HG03342 (cell line): ENCODE measurements at regions not wholly inside any gene's neighbourhood (a gene's known extent, or its start where the extent isn't known, plus 50 kb on each side); places are given as distances from the start of the nearest gene placed in this dataset.

Source experiments
- ATAC-seq: cut with Tn5 transposase; IDR thresholded peaks from one replicate; pipeline ENCODE4 v1.9.1; 2021; ENCODE audit warnings: mild to moderate bottlenecking, moderate library complexity; ENCODE audit not compliant: unreplicated experiment

DNA sequence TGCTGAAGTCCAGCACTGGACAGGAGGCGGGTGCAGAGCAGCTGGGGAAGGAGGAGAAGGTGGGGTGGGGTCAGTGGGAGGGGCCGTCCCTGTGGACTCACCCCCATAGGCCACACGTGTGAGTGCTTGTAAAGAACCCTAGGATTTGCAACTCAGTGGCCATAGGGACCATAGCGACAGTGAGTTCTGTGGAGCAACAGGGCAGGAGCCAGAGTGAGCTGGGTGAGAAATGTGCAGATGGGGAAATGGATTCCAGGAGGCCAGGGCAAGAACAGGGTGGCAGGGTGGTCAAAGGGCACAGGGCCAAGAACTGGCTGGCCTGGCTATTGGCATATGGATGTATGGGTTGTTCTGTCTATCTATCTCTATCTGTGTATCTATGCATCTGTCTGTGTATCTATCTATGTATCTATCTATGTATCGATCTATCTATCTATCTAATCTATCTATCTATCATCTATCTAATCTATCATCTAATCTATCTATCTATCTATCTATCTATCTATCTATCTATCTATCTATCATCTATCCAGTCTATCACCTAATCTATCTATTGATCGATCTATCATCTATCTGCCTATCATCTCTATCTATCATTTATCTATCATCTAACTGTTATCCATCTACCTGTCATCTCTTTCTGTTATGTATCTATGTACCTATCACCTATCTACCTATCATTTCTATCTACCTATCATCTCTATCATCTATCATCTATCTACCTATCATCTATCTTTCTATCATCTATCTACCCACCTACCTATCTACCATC is 889.0 kb downstream of the TBC1D22A start:
- ATAC-seq = no peak

DNA sequence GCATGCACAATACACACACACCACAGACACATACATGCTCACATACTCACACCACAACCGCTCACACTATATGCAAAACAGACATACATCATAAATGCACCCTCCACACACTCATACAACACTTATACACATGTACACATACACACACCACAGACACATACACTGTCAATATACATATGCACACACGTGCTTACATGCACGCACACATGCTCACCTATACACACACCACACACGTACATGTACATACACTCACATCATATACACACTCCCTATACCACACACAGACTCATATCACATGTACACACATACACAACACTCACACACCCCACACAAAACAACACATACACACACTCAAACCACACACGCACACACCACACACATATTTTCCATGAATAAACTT is 885.3 kb downstream of the TBC1D22A start:
- no peak for ATAC-seq

DNA sequence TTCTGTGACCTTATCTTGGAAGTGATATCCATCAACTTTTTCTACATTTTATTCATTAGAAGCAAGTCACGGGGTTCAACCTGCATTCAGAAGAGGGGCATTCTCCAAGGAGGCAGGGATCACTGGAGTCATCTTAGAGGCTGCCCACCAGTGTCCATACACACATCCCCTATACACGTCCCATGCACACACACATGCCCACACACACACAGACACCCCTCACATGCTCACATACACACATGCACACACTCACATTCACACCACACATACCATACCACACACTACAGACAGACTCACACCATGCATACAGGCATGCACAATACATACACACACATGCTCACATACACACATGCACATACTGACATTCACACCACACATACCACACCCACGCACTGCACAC is 884.7 kb downstream of the TBC1D22A start:
- ATAC-seq = no peak

GRCh38 chr22:47645923-47646322 is 883.5 kb downstream of the TBC1D22A start:
- ATAC-seq = no peak

DNA sequence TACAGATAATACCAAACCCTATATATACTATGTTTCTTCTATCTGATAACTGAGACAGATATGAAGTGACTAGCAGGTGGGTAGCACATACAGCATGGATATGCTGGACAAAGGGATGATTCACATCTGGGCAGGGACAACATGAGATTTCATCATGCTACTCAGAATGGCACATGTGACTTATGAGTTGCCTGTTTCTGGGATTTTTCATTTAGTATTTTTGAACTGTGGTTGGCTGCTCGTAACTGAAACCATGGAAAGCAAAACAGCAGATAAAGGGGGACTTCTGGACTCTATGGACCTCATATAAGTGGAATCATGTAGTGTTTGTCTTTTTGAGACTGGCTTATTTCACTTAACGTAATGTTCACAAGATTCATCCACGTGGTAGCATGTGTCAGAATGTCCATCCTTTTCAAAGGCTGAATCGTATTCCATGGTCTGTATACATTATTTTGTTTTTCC is 883.0 kb downstream of the TBC1D22A start:
- no peak for ATAC-seq

DNA sequence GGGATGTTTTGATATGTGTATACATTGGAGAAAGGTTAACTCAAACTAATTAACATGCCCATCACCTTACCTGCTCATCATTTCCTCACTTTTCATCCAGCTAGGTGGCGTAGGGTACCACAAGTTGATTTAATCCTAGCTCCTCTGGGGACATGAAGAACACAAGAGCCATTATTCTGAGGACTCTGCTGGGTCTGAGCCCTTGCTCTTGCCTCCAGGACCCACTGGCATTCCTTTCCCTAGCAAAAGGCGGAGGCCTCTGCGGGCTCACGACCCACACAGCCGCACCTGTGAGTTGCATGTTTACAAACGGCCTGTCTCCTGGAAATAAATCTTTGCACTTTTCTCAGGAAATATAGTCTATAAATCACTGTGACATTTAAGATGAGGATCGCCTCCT is 871.9 kb downstream of the TBC1D22A start:
- no peak for ATAC-seq

GRCh38 chr22:47633111-47633510 is 870.7 kb downstream of the TBC1D22A start:
- ATAC-seq = no peak

DNA sequence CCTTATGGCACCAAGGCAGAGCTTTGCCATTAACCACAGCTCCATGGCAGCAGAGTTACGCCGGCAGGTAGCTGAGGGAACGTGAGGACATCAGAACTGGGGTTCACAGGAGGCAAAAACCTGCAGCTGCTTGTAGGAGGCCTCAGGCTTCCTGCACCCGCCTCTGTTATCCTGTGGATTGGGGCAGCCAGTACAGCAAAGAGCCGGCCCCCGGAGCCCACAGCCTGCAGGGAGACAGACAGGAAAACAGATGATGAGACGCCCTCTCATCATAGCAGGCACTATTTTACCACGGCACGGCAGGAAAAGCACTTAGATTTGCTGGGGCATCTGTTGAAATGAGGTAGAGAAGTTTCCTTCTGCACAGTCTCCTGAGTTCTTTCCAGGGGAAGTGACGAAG is 870.3 kb downstream of the TBC1D22A start:
- ATAC-seq = no peak

GRCh38 chr22:47631571-47632102 is 869.2 kb downstream of the TBC1D22A start:
- no peak for ATAC-seq

DNA sequence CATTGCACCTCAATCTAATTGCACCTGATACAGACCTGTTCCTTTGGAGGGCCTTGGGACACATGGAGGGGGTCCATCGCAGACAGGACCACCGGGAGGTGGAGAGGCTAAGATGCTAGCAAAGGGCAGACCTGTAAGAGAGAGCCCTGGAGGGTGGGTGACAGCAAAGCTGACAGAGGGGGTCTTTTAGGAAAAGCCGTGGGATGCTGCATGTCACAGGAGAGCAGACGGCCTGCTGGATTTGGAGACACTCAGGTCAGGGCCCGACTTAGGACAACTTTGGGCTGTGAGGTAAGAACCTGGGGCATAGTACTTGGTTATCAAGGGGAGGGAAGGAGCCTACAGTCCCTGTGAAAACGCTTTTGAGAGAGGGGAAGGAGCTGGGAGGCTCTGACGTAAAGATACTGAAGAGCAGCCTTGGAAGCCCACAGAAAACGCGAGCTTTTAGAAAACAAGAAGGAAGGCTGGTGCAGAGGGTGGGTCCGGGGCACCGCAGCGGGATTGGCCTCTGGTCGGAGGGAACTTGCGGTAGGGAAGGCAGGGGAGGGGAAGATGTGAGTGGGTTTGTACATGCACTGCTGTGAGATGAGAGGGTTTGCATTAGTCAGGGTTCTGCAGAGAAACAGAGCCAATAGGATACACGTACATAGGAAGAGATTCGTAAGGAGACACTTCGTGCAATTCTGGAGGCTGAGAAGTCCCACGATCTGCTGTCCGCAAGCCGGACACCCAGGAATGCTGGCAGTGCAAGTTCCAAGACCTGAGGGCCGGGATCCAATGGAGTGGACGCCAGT is 868.5 kb downstream of the TBC1D22A start:
- ATAC-seq = no peak

DNA sequence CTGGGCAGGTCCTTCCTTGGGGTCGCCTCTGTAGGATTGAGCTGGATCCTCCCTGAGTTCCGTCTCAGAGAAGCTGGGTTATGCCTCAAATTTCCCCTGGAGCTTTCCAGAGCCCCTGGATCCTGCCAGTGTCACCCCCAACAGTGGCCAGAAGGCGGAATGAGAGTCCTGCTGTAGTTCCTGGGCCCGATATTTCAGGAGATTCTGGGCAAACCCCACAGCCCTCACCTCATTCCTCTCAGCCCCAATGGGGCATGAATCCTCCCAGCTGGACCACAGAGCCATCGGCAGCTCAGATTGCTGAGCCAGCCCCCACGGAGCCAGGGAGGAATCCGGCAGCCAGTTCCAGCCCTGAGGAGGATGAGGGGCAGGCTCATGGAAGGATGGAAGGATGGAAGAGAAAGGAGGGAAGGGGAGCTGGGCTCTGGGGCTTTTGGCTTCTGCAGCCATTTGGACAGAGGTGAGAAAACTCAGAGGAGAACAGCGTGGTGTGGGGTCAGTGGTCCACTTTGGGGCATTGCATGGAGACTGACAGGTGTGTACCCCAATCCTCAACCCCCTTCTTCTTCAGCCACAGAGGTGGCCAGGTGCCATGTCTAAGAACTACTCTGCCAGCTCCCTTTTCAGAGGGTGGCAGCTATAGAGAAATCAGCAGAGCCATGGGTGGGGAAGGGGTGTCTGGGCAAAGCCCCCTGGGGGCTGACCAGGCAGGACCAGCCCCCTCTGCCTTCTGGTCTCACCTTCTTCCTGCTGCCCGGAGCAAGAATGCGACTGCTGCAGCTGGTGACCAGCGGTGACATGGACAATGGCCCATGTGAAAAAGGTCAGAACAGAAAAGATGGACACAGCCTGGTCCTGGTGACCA is 867.6 kb downstream of the TBC1D22A start:
- no peak for ATAC-seq

- no peak for ATAC-seq
Measured at GRCh38 chr22:47629273-47629711, 866.8 kb downstream of the TBC1D22A start.

DNA sequence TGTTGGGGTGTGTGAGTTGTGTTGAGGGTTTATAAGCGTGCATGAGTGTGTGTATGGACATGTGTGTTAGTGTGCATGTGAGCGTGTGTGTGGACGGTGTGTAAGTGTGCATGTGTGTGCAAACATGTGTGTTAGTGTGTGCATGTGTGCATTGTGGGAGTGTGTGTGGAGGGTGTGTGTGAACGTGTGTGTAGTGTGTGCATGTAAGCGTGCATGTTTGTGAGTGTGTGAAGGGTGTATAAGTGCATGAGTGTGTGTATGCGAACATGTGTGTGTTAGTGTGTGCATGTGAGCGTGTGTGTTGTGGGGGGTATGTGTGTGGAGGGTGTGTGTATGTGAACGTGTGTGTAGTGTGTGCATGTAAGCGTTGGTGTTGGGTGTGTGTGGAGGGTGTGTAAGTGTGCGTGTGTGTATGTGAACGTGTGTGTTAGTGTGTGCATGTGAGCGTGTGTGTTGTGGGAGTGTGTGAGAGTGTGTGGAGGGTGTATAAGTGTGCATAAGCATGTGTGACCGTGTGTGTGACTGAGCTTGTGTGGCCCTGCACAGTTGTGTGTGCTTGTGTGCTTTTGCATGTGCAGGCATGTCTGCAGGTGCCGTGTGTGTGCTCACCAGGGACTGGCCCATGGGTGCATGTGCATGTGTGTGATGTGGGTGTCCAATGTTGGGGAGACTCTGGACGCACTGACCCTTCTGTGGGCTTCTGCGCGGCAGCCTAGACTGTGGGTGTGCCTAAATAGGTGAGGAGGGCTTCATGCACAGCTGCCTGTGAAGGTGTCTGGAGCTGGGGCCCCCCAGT is 866.2 kb downstream of the TBC1D22A start:
- ATAC-seq = no peak

DNA sequence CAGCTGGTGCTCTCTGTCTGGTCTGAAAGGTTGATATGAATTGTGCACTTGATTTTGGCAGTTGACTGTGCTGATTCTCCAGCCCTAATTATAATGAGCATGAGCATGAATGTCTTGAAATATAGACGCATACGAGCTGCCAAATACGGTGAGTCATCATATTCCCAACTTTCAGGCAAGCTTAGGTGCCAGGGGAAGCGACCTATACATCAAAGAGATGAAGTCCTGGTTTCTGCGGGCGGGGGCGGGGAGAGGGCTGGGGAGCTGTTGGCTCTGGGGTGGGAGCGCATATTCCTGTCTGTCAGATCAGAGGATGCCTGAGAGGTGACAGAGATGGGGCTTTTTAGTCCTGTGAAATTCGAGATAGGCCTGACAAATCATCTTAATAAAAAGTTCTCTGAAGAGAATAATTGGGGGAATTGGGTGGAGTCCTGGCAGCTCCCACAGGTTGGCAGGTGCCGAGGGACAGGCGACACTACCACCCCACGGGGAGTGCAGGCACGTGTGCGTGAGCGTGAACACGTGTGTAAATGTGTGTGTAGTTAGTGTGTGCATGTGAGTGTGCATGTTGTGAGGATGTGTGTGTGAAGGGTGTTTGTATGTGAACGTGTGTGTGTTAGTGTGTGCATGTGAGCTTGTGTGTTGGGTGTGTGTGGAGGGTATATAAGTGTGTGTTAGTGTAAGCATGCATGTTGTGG is 865.3 kb downstream of the TBC1D22A start:
- no peak for ATAC-seq

DNA sequence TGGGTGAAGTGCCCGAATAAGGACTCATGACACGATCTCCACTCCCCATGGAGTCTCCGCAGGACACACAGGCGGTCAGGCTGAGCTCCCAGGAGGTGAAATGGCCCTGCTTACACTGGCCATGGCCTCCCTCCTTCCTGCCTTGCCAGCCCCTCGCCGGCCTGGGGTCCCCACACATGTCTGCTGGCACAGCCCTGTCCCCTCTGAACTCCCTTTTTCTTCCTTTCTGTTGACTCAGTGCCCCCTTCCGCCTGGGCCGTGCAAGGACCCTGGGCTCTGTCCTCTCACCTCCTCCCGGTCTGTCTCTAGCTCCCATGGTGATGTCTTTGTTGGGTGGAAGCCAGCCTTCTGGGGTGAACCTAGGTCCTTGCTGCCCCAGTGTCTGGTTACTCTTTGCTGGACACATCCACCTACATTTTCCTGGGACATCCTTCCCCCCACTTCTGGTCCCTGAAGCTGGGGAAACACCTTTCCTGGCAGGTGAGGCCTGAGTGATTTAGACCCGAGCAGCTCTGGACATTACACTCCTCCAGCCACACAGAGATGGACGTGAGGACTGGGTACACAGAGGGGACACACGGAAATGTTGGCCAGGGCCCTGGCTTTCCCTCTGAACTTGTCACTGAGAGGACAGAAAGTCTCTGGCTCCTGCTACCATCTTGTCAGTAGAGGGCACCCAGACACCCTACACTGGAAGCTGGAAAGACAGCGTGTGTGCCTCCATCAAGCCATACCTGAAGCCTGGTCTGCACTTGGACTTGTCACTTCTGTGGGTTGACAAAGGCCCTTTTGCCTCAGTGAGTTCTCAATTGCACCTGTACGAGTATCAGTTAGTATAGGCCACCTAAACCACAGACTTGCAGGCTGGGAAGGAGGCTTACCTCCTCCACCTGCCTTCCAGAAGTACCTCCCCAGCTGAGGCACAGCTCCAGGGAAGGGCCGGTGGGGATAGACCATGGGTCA is 864.3 kb downstream of the TBC1D22A start:
- no peak for ATAC-seq

DNA sequence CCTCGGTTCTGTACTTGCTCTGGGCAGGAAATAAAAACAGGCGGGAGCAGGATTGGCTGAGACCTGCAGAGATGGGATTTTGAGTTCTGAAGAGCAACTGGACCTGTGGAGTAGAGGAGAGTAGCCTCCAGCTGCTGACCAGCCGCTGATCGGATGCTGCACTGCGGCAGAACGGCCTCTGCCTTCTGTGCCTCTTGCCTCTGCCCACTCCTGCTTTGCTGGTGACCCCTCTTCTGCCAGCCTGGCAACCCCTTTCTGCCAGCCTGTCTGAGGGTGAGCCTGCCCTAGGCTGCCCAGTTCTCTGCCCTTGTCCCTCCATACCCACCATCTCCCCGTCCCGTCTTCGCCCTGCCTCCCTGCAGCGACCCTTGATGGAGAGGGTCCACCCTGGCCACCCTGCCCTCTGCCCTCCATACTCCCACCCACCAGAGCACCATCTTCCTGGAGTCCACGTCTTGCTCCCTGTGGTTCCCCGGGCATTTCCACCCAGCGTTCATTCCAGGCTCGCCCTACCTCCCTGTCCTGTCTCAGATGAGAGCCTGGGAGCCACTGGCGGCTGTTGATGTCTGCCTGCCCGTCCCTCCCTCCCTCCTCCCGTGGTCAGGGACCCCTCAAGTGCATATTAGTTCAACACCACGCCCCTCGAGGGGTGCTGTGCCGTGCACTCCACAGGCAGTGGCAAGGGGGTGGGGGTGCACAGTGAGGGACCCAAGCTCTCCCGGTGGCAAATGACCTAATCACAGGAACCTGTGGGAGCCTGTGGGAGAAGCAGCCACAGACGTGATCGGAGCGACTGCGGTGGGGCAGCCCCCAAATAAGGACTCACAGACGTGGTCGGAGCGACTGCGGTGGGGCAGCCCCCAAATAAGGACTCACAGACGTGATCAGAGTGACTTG is 863.3 kb downstream of the TBC1D22A start:
- ATAC-seq = no peak

- ATAC-seq = no peak
Measured at GRCh38 chr22:47625013-47625385, 862.5 kb downstream of the TBC1D22A start.
